Peyer's patch (tissue), 4 donors: ENCODE measurements at regions not wholly inside any gene's neighbourhood (a gene's known extent, or its start where the extent isn't known, plus 50 kb on each side); places are given as distances from the start of the nearest gene placed in this dataset.

ENCODE experiments used
- DNase-seq, 3 donors: peaks; one replicate each; pipeline ENCODE4 v3.0.0-alpha.2; 2017 to 2019
- H3K27ac ChIP-seq, 4 donors: fragments of 200-600 bp; sonication (generic); one replicate each; pipeline ENCODE4 v1.5.1; 2016 to 2019
- H3K27me3 ChIP-seq, 2 donors: fragments of 200-600 bp; sonication (generic); one replicate each; pipeline ENCODE4 v1.5.1; 2019
- H3K36me3 ChIP-seq, 3 donors: fragments of 200-600 bp; sonication (generic); one replicate each; pipeline ENCODE4 v1.5.1; 2016 to 2019
- H3K4me1 ChIP-seq, 4 donors: fragments of 200-600 bp; sonication (generic); one replicate each; pipeline ENCODE4 v1.5.1; 2016 to 2019
- H3K4me3 ChIP-seq, 4 donors: fragments of 200-600 bp; sonication (generic); 1 replicate in 3 of 4; 2 replicates in 1 of 4; pipeline ENCODE4 v1.5.1; 2016 to 2019; ENCODE audit warnings: mild to moderate bottlenecking in 1 of 4
- H3K9me3 ChIP-seq, 4 donors: fragments of 200-600 bp; sonication (generic); one replicate each; pipeline ENCODE4 v1.5.1; 2016 to 2019; ENCODE audit warnings: mild to moderate bottlenecking in 1 of 4
- POLR2A ChIP-seq, 2 donors: fragments of 450-650 bp; IDR thresholded peaks; one replicate each; pipeline ENCODE4 v1.5.1; 2017; ENCODE audit warnings: antibody characterized with exemption in 2 of 2, mild to moderate bottlenecking in 2 of 2, moderate library complexity in 2 of 2
- TF ChIP-seq, protein P1 (sequence below), 6 experiments: fragments of 450-650 bp in 4 of 6; fragments of 200-600 bp in 2 of 6; sonication (generic) in 1 of 6; IDR thresholded peaks; one replicate each; pipeline ENCODE4 v1.5.1; 2017 to 2019; ENCODE audit warnings: antibody characterized with exemption in 6 of 6, mild to moderate bottlenecking in 3 of 6, moderate library complexity in 1 of 6

DNA sequence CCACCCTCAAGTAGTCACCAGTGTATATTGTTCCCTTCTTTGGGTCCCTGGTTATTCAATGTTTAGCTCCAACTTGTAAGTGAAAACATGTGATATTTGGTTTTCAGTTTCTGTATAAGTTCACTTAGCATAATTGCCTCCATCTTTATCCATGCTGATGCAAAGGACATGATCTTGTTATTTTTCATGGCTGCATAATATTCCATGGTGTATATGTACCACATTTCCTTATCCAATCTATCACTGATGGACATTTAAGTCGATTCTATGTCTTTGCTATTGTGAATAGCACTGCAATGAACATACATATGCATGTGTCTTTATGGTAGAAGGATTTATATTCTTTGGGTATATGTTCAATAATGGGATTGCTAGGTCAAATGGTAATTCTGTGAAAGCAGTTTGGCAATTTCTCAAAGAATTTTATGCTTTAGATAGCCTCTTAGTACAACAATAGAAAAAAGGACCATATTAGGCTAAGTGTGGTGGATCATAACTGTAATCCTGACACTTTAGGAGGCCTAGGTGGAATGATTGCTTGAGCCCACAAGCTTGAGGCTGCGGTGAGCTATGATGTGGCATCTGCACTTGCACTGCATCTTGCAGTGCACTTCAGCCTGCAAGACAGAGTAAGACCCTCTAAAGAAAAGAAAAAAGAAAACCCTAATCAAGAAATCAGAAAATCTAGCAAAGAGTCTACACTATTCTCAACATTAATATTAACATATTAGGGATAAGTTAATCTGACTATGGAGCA lies 468.5 kb upstream of the FAT3 start:
- Histone ChIP-seq H3K4me1 (no peaks in the 10 kb centered on the region), H3K36me3 (no peaks in the 10 kb centered on the region), H3K27me3 (no peaks in the 10 kb centered on the region), H3K27ac (no peak overlapping the region), H3K4me3 (no peak overlapping the region), H3K9me3 (no peaks in the 10 kb centered on the region)
- TF ChIP-seq, protein P1, sequence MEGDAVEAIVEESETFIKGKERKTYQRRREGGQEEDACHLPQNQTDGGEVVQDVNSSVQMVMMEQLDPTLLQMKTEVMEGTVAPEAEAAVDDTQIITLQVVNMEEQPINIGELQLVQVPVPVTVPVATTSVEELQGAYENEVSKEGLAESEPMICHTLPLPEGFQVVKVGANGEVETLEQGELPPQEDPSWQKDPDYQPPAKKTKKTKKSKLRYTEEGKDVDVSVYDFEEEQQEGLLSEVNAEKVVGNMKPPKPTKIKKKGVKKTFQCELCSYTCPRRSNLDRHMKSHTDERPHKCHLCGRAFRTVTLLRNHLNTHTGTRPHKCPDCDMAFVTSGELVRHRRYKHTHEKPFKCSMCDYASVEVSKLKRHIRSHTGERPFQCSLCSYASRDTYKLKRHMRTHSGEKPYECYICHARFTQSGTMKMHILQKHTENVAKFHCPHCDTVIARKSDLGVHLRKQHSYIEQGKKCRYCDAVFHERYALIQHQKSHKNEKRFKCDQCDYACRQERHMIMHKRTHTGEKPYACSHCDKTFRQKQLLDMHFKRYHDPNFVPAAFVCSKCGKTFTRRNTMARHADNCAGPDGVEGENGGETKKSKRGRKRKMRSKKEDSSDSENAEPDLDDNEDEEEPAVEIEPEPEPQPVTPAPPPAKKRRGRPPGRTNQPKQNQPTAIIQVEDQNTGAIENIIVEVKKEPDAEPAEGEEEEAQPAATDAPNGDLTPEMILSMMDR (IDR thresholded peaks at IDR 0.05): no peak
- no peak for TF ChIP-seq POLR2A (IDR thresholded peaks at IDR 0.05)
- DNase-seq: no peak

GRCh38 chr11:91755526-91755925 lies 469.1 kb upstream of the FAT3 start:
- no peak for DNase-seq
- H3K27me3 ChIP-seq: no peaks in the 10 kb centered on the region
- H3K4me3 ChIP-seq: no peak overlapping the region
- no peaks in the 10 kb centered on the region for H3K9me3 ChIP-seq
- no peaks in the 10 kb centered on the region for H3K4me1 ChIP-seq
- TF ChIP-seq POLR2A (IDR thresholded peaks at IDR 0.05): no peak
- TF ChIP-seq, protein P1 (IDR thresholded peaks at IDR 0.05): no peak
- no peaks in the 10 kb centered on the region for H3K36me3 ChIP-seq
- H3K27ac ChIP-seq: no peak overlapping the region

- no peaks in the 10 kb centered on the region for H3K27me3 ChIP-seq
- H3K36me3 ChIP-seq: no peaks in the 10 kb centered on the region
- H3K9me3 ChIP-seq: no peaks in the 10 kb centered on the region
- H3K4me1 ChIP-seq: no peaks in the 10 kb centered on the region
- TF ChIP-seq, protein P1 (IDR thresholded peaks at IDR 0.05): no peak
- no peak for TF ChIP-seq POLR2A (IDR thresholded peaks at IDR 0.05)
- no peak for DNase-seq
- no peak overlapping the region for H3K4me3 ChIP-seq
- no peak overlapping the region for H3K27ac ChIP-seq
Observed at GRCh38 chr11:91749251-91749650, 475.4 kb upstream of the FAT3 start.

- Histone ChIP-seq H3K4me3 (no peak overlapping the region), H3K36me3 (no peaks in the 10 kb centered on the region), H3K27me3 (no peaks in the 10 kb centered on the region), H3K4me1 (no peaks in the 10 kb centered on the region), H3K27ac (no peak overlapping the region), H3K9me3 (no peaks in the 10 kb centered on the region)
- DNase-seq: no peak
- TF ChIP-seq, protein P1 (IDR thresholded peaks at IDR 0.05): no peak
- TF ChIP-seq POLR2A (IDR thresholded peaks at IDR 0.05): no peak
Observed at GRCh38 chr11:91742155-91742554, 482.5 kb upstream of the FAT3 start.

GRCh38 chr11:91731051-91731450 lies 493.6 kb upstream of the FAT3 start:
- no peaks in the 10 kb centered on the region for H3K27me3 ChIP-seq
- TF ChIP-seq, protein P1 (IDR thresholded peaks at IDR 0.05): no peak
- no peak for TF ChIP-seq POLR2A (IDR thresholded peaks at IDR 0.05)
- no peaks in the 10 kb centered on the region for H3K36me3 ChIP-seq
- no peaks in the 10 kb centered on the region for H3K4me1 ChIP-seq
- no peak overlapping the region for H3K4me3 ChIP-seq
- H3K27ac ChIP-seq: no peak overlapping the region
- H3K9me3 ChIP-seq: no peaks in the 10 kb centered on the region
- no peak for DNase-seq
